HUES48 (cell line): ENCODE measurements at regions not wholly inside any gene's neighbourhood (a gene's known extent, or its start where the extent isn't known, plus 50 kb on each side); places are given as distances from the start of the nearest gene placed in this dataset.
"Not testable (repeated sequence)": the region's sequence is repeated elsewhere in the genome, so short reads cannot be mapped to it uniquely, and the experiment has no call there.

Experiments
- H3K27ac ChIP-seq: one replicate; pipeline ENCODE4 v1.7.0; 2013; ENCODE audit warnings: low read depth, low read length, inconsistent platforms
- H3K27me3 ChIP-seq: 2 replicates; pipeline ENCODE4 v1.6.1; 2013; ENCODE audit warnings: mild to moderate bottlenecking, low read length; ENCODE audit not compliant: control insufficient read depth, insufficient read depth
- H3K36me3 ChIP-seq: 2 replicates; pipeline ENCODE4 v1.6.1; 2013; ENCODE audit warnings: low read length; ENCODE audit not compliant: control insufficient read depth, insufficient read depth
- H3K4me1 ChIP-seq: 2 replicates; pipeline ENCODE4 v1.6.1; 2013; ENCODE audit warnings: mild to moderate bottlenecking, low read length; ENCODE audit not compliant: control insufficient read depth, insufficient read depth
- H3K4me3 ChIP-seq: 2 replicates; pipeline ENCODE4 v1.5.1; 2013; ENCODE audit warnings: mild to moderate bottlenecking, low read depth, low read length
- H3K9ac ChIP-seq: 2 replicates; pipeline ENCODE4 v1.6.1; 2013; ENCODE audit warnings: mild to moderate bottlenecking, low read depth, low read length, moderate library complexity
- H3K9me3 ChIP-seq: 2 replicates; pipeline ENCODE4 v1.6.1; 2013; ENCODE audit warnings: low read length; ENCODE audit not compliant: control insufficient read depth, insufficient read depth

GRCh38 chr21:27881331-27881730 is 914.4 kb upstream of the ADAMTS5 start:
- not testable (repeated sequence) for H3K9me3 ChIP-seq, H3K9ac ChIP-seq, H3K27me3 ChIP-seq, H3K27ac ChIP-seq, H3K4me1 ChIP-seq, H3K4me3 ChIP-seq, H3K36me3 ChIP-seq

GRCh38 chr21:27872411-27872810 is 905.5 kb upstream of the ADAMTS5 start:
- H3K4me1 ChIP-seq, H3K9ac ChIP-seq, H3K36me3 ChIP-seq, H3K4me3 ChIP-seq, H3K27ac ChIP-seq, H3K27me3 ChIP-seq, H3K9me3 ChIP-seq: not testable (repeated sequence)

- H3K27me3 ChIP-seq, H3K9me3 ChIP-seq, H3K4me3 ChIP-seq, H3K27ac ChIP-seq, H3K9ac ChIP-seq, H3K36me3 ChIP-seq, H3K4me1 ChIP-seq: not testable (repeated sequence)
Measured at GRCh38 chr21:27870755-27871154, 903.9 kb upstream of the ADAMTS5 start.

- not testable (repeated sequence) for H3K4me3 ChIP-seq, H3K9me3 ChIP-seq, H3K36me3 ChIP-seq, H3K4me1 ChIP-seq, H3K27me3 ChIP-seq, H3K27ac ChIP-seq, H3K9ac ChIP-seq
Measured at GRCh38 chr21:27860314-27860955, 893.5 kb upstream of the ADAMTS5 start.

GRCh38 chr21:27858053-27858825 is 891.4 kb upstream of the ADAMTS5 start:
- not testable (repeated sequence) for H3K4me3 ChIP-seq, H3K36me3 ChIP-seq, H3K9me3 ChIP-seq, H3K27ac ChIP-seq, H3K9ac ChIP-seq, H3K4me1 ChIP-seq, H3K27me3 ChIP-seq

- H3K27ac ChIP-seq, H3K9ac ChIP-seq, H3K27me3 ChIP-seq, H3K9me3 ChIP-seq, H3K36me3 ChIP-seq, H3K4me3 ChIP-seq, H3K4me1 ChIP-seq: not testable (repeated sequence)
Measured at GRCh38 chr21:27856988-27857387, 890.1 kb upstream of the ADAMTS5 start.

GRCh38 chr21:27841084-27841672 is 874.3 kb upstream of the ADAMTS5 start:
- Histone ChIP-seq H3K9ac (no peak overlapping the region), H3K27ac (no peak overlapping the region), H3K9me3 (no peaks in the 10 kb centered on the region), H3K36me3 (no peaks in the 10 kb centered on the region), H3K4me3 (no peak overlapping the region), H3K27me3 (no peaks in the 10 kb centered on the region), H3K4me1 (no peaks in the 10 kb centered on the region)

- Histone ChIP-seq H3K9ac (no peak overlapping the region), H3K9me3 (no peaks in the 10 kb centered on the region), H3K27me3 (no peaks in the 10 kb centered on the region), H3K27ac (no peak overlapping the region), H3K4me3 (no peak overlapping the region), H3K36me3 (no peaks in the 10 kb centered on the region), H3K4me1 (no peaks in the 10 kb centered on the region)
Measured at GRCh38 chr21:27840262-27840661, 873.4 kb upstream of the ADAMTS5 start.

- no peak overlapping the region for H3K27ac ChIP-seq
- no peaks in the 10 kb centered on the region for H3K4me1 ChIP-seq
- H3K9me3 ChIP-seq: no peaks in the 10 kb centered on the region
- H3K4me3 ChIP-seq: no peak overlapping the region
- no peaks in the 10 kb centered on the region for H3K36me3 ChIP-seq
- H3K9ac ChIP-seq: no peak overlapping the region
- no peaks in the 10 kb centered on the region for H3K27me3 ChIP-seq
Measured at GRCh38 chr21:27839512-27840115, 872.7 kb upstream of the ADAMTS5 start.

GRCh38 chr21:27838573-27838972 is 871.7 kb upstream of the ADAMTS5 start:
- no peaks in the 10 kb centered on the region for H3K36me3 ChIP-seq
- no peaks in the 10 kb centered on the region for H3K4me1 ChIP-seq
- H3K4me3 ChIP-seq: no peak overlapping the region
- no peak overlapping the region for H3K27ac ChIP-seq
- no peaks in the 10 kb centered on the region for H3K27me3 ChIP-seq
- H3K9ac ChIP-seq: no peak overlapping the region
- no peaks in the 10 kb centered on the region for H3K9me3 ChIP-seq

GRCh38 chr21:27837936-27838335 is 871.0 kb upstream of the ADAMTS5 start:
- H3K4me1 ChIP-seq: no peaks in the 10 kb centered on the region
- no peaks in the 10 kb centered on the region for H3K9me3 ChIP-seq
- H3K4me3 ChIP-seq: no peak overlapping the region
- H3K27me3 ChIP-seq: no peaks in the 10 kb centered on the region
- no peak overlapping the region for H3K27ac ChIP-seq
- no peaks in the 10 kb centered on the region for H3K36me3 ChIP-seq
- H3K9ac ChIP-seq: no peak overlapping the region
